Upper lobe of left lung (tissue), 4 donors: ENCODE measurements at regions not wholly inside any gene's neighbourhood (a gene's known extent, or its start where the extent isn't known, plus 50 kb on each side); places are given as distances from the start of the nearest gene placed in this dataset.

ENCODE experiments used
- EP300 ChIP-seq, 4 donors: sonication (generic); formaldehyde crosslinking; IDR thresholded peaks; one replicate each; pipeline ENCODE4 v1.5.1; 2017; ENCODE audit warnings: antibody characterized with exemption in 4 of 4, control low read depth in 2 of 4
- POLR2A ChIP-seq, 4 donors: fragments of 450-650 bp; IDR thresholded peaks; one replicate each; pipeline ENCODE4 v1.5.1; 2016 to 2017; ENCODE audit warnings: antibody characterized with exemption in 4 of 4, mild to moderate bottlenecking in 2 of 4
- POLR2AphosphoS5 ChIP-seq, 2 donors: sonication (generic); formaldehyde crosslinking; IDR thresholded peaks; one replicate each; pipeline ENCODE4 v1.5.1; 2017; ENCODE audit warnings: antibody characterized with exemption in 2 of 2
- TF ChIP-seq, protein P1 (sequence below), 6 experiments: fragments of 450-650 bp in 4 of 6; fragments of 200-600 bp in 2 of 6; sonication (generic) in 2 of 6; IDR thresholded peaks; one replicate each; pipeline ENCODE4 v1.5.1; 2016 to 2019; ENCODE audit warnings: antibody characterized with exemption in 6 of 6

DNA sequence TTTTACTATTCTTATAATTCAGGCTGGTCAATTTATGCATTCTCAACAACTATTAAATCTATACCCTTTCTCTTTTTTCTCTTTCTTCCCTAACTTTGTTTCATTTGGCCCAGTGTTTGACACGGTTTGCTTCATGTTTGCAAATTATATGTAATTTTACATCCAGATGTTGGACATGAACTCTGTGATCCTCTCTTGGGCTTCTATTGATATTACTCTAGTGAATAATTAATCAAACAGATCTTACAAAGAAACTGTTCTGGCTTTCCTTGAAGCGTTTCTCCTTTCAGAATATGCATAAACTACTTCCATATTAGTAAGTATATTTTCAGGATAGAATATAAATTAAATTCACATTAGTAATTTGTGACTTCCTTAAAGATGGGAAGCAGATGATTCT, 225.1 kb upstream of the TMEFF2 start:
- TF ChIP-seq, protein P1, sequence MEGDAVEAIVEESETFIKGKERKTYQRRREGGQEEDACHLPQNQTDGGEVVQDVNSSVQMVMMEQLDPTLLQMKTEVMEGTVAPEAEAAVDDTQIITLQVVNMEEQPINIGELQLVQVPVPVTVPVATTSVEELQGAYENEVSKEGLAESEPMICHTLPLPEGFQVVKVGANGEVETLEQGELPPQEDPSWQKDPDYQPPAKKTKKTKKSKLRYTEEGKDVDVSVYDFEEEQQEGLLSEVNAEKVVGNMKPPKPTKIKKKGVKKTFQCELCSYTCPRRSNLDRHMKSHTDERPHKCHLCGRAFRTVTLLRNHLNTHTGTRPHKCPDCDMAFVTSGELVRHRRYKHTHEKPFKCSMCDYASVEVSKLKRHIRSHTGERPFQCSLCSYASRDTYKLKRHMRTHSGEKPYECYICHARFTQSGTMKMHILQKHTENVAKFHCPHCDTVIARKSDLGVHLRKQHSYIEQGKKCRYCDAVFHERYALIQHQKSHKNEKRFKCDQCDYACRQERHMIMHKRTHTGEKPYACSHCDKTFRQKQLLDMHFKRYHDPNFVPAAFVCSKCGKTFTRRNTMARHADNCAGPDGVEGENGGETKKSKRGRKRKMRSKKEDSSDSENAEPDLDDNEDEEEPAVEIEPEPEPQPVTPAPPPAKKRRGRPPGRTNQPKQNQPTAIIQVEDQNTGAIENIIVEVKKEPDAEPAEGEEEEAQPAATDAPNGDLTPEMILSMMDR (IDR thresholded peaks at IDR 0.05), result no peak
- no peak for TF ChIP-seq POLR2AphosphoS5 (IDR thresholded peaks at IDR 0.05)
- no peak for TF ChIP-seq EP300 (IDR thresholded peaks at IDR 0.05)
- no peak for TF ChIP-seq POLR2A (IDR thresholded peaks at IDR 0.05)
